ENCODE measurements at regions not wholly inside any gene's neighbourhood (a gene's known extent, or its start where the extent isn't known, plus 50 kb on each side); places are given as distances from the start of the nearest gene placed in this dataset.

GRCh38 chr12:97005174-97005573 lies 98.1 kb downstream of the NEDD1 start:
- no peak for TF ChIP-seq CTCF (IDR thresholded peaks at IDR 0.05; ENCODE audit: low read length)
- no peak for TF ChIP-seq EZH2 (IDR thresholded peaks at IDR 0.05; ENCODE audit: borderline replicate concordance, low read length)
